HFFc6 (cell line): ENCODE measurements at regions not wholly inside any gene's neighbourhood (a gene's known extent, or its start where the extent isn't known, plus 50 kb on each side); places are given as distances from the start of the nearest gene placed in this dataset.

Source experiments
- DNase-seq: peaks from one replicate; pipeline ENCODE4 v3.0.0-alpha.2; 2018
- H3K27ac Mint-ChIP-seq: 2 replicates; pipeline ENCODE4 v1.8.0; 2020; ENCODE audit warnings: mild to moderate bottlenecking, mixed read lengths
- H3K27me3 Mint-ChIP-seq: 2 replicates; pipeline ENCODE4 v1.8.0; 2021; ENCODE audit warnings: mild to moderate bottlenecking, moderate library complexity, mixed read lengths; ENCODE audit not compliant: insufficient read depth
- H3K36me3 Mint-ChIP-seq: 2 replicates; pipeline ENCODE4 v1.8.0; 2021; ENCODE audit warnings: low read depth, mixed read lengths
- H3K4me1 Mint-ChIP-seq: 2 replicates; pipeline ENCODE4 v1.8.0; 2020; ENCODE audit warnings: low read depth, mixed read lengths
- H3K4me3 Mint-ChIP-seq: 2 replicates; pipeline ENCODE4 v1.8.0; 2020; ENCODE audit warnings: mild to moderate bottlenecking, moderate library complexity, mixed read lengths
- H3K9me3 Mint-ChIP-seq: 2 replicates; pipeline ENCODE4 v1.8.0; 2020; ENCODE audit warnings: mild to moderate bottlenecking, mixed read lengths
- CTCF ChIP-seq: fragments of 200-600 bp; sonication (generic); IDR thresholded peaks from 2 replicates; pipeline ENCODE4 v1.5.0; 2021; ENCODE audit warnings: antibody characterized with exemption, mild to moderate bottlenecking

GRCh38 chr10:93165367-93165766, 91.7 kb downstream of the CYP26A1 start:
- peaks cover 30% of the 10 kb centered on the region for H3K4me1 Mint-ChIP-seq
- H3K9me3 Mint-ChIP-seq, result peaks cover 7% of the 10 kb centered on the region
- no peak overlapping the region for H3K27ac Mint-ChIP-seq
- no peak for DNase-seq
- H3K4me3 Mint-ChIP-seq, result no peak overlapping the region
- TF ChIP-seq CTCF, result no peak
- peaks cover 5% of the 10 kb centered on the region for H3K27me3 Mint-ChIP-seq
- H3K36me3 Mint-ChIP-seq, result peaks cover 18% of the 10 kb centered on the region

DNA sequence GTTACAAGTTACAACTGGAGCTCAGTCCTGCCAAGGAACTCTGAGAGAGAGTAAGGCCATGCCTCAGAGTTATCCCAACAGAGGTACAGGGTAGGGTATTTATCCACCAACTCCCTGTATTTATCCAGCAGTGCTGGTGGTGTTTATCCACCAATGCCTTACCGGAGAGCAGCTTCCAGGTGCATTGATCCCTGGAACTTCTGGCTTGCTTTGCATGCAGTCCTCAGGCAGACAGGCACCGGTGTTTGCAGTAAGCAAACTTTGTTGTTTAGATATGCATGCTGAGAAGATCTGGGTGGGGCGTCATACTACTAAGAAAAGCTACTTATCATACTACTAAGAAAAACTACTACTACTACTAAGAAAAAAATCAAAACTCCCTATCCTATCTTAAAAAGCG, 92.4 kb downstream of the CYP26A1 start:
- no peak for DNase-seq
- H3K4me3 Mint-ChIP-seq, result no peak overlapping the region
- H3K4me1 Mint-ChIP-seq, result peaks cover 23% of the 10 kb centered on the region
- no peak overlapping the region for H3K27ac Mint-ChIP-seq
- peaks cover 5% of the 10 kb centered on the region for H3K27me3 Mint-ChIP-seq
- peaks cover 13% of the 10 kb centered on the region for H3K9me3 Mint-ChIP-seq
- H3K36me3 Mint-ChIP-seq, result peaks cover 20% of the 10 kb centered on the region
- TF ChIP-seq CTCF, result no peak

GRCh38 chr10:93171837-93172236, 98.1 kb downstream of the CYP26A1 start:
- Mint-ChIP-seq H3K27ac (no peak overlapping the region), H3K4me3 (no peak overlapping the region)

DNA sequence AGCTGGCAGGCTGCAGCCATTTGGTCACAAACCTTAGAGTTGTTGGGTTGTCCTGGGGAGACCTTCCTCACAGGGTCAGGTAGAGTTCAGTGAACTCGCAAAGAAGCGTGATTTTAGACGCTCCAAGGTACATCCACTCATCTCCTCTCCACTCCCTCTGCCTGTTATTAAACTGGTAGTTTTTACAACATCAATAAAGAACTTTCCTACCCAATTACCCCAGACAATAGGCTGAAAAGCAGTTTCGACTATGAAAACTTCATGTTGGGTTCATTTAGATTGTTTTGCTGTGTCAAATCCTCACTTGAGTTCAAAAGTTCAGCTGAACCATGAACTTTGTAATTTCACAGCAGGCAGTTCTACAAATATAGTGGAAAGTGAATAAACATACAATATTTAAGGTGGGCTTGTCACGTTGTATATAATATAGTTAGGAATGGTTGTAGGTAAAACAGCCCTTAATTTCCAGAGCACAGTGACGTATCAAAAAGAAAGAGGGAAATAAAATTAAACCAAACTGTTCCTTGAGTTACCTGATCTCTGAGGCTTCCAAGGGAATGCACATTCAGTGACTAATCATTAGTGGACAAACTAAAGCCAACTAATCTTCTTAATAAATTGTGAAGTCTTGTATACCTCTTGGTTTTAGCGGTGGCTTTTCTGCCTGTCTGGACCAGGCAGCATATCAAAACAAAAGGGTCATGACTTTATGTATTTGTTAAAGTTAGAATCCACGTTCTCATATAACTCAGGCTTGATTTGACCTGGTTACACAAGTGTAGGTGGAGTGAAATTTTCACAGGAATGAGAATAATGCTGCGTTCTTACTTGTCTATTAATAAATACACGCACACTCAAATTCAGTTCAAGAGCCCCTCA, 100.5 kb downstream of the CYP26A1 start:
- Mint-ChIP-seq H3K36me3 (peaks cover 9% of the 10 kb centered on the region), H3K4me3 (no peak overlapping the region), H3K27me3 (peaks cover 22% of the 10 kb centered on the region), H3K4me1 (no peaks in the 10 kb centered on the region), H3K27ac (no peak overlapping the region), H3K9me3 (peaks cover 15% of the 10 kb centered on the region)
- TF ChIP-seq CTCF, result no peak
- DNase-seq, result no peak

More at GRCh38 chr10:93171837-93172236, 98.1 kb downstream of the CYP26A1 start:
- Mint-ChIP-seq H3K36me3 (peaks cover 14% of the 10 kb centered on the region), H3K27me3 (peaks cover 21% of the 10 kb centered on the region), H3K4me1 (no peaks in the 10 kb centered on the region), H3K9me3 (peaks cover 15% of the 10 kb centered on the region)
- no peak for TF ChIP-seq CTCF
- no peak for DNase-seq

- Mint-ChIP-seq H3K27ac (no peak overlapping the region), H3K27me3 (peaks cover 19% of the 10 kb centered on the region), H3K9me3 (peaks cover 7% of the 10 kb centered on the region), H3K4me3 (no peak overlapping the region), H3K4me1 (peaks cover 3% of the 10 kb centered on the region), H3K36me3 (peaks cover 2% of the 10 kb centered on the region)
- no peak for DNase-seq
- no peak for TF ChIP-seq CTCF
Observed at GRCh38 chr10:93175490-93175889, 101.8 kb downstream of the CYP26A1 start.
